Motor neuron (in vitro differentiated cells): ENCODE measurements at regions not wholly inside any gene's neighbourhood (a gene's known extent, or its start where the extent isn't known, plus 50 kb on each side); places are given as distances from the start of the nearest gene placed in this dataset.

Experiments
- ATAC-seq, 8 experiments: fragments of 200-7000 bp; cut with Tn5 transposase; replicated peaks in 6 of 8; 2 replicates each; pipeline ENCODE4 v1.8.0; 2021; ENCODE audit warnings: mild to moderate bottlenecking in 8 of 8, moderate library complexity in 8 of 8
- H3K27ac ChIP-seq, 2 donors: fragments of 250-450 bp; sonication (Bioruptor Pico); 2 replicates each; pipeline ENCODE4 v1.9.0; 2021; ENCODE audit warnings: antibody characterized with exemption in 2 of 2, mild to moderate bottlenecking in 2 of 2, moderate library complexity in 1 of 2
- H3K4me1 ChIP-seq, 2 donors: fragments of 250-450 bp; sonication (Bioruptor Pico); replicated peaks in 1 of 2; 2 replicates each; pipeline ENCODE4 v1.6.1; 2021; ENCODE audit warnings: antibody characterized with exemption in 2 of 2, mild to moderate bottlenecking in 2 of 2, moderate library complexity in 1 of 2
- H3K4me3 ChIP-seq, 5 donors: fragments of 250-450 bp; sonication (Bioruptor Pico); 2 replicates each; pipeline ENCODE4 v1.9.0; 2021; ENCODE audit warnings: antibody characterized with exemption in 5 of 5, mild to moderate bottlenecking in 5 of 5, moderate library complexity in 4 of 5
- WGBS, 10 experiments: fragments of 450-650 bp; shearing (Covaris generic); methylation state at CpG; one replicate each; pipeline ENCODE4 v1.0.0; 2022; 5-methylcytosine and 5-hydroxymethylcytosine counted together
- in situ Hi-C, 9 experiments: fragments of 400-800 bp; cut with MboI; loops; one replicate each; pipeline ENCODE4 v1.15.0; 2021; ENCODE audit warnings: low sequenced_read_pairs in 9 of 9, low pct_unique_long_range_greater_than_20kb in 2 of 9; ENCODE audit not compliant: unreplicated experiment in 9 of 9

- H3K27ac ChIP-seq, result no peak overlapping the region
- in situ Hi-C loops, result loop anchor here in 1 of 9 experiments (25.0 kb wide), 1 partner anchor 141 kb away; no protein-coding TSS in a partner anchor
- no peak for ATAC-seq
- 29 to 100% (median 92%) methylated on average over 1 to 3 of the region's 3 CpGs; no CpG with 5 or more reads in 2 of the 10 experiments for WGBS, 10 experiments
- peaks cover 0 to 3% of the 10 kb centered on the region in 2 donors for H3K4me1 ChIP-seq
- H3K4me3 ChIP-seq, result no peak overlapping the region
Measured at GRCh38 chr15:25545889-25546288, 107.1 kb upstream of the UBE3A start.

- Histone ChIP-seq H3K4me3 (no peak overlapping the region), H3K27ac (no peak overlapping the region), H3K4me1 (peaks cover 0 to 3% of the 10 kb centered on the region in 2 donors)
- in situ Hi-C loops, result loop anchor here in 1 of 9 experiments (25.0 kb wide), 1 partner anchor 142 kb away; no protein-coding TSS in a partner anchor
- ATAC-seq, result peak in 5 of 8 experiments; percentile 20 to 98 (median 61)
- 0 to 75% (median 44%) methylated on average over 1 of the region's 1 CpG; no CpG with 5 or more reads in 3 of the 10 experiments for WGBS, 10 experiments
Measured at GRCh38 chr15:25545017-25545416, 106.2 kb upstream of the UBE3A start.

- in situ Hi-C loops, result loop anchor here in 1 of 9 experiments (25.0 kb wide), 1 partner anchor 143 kb away; no protein-coding TSS in a partner anchor
- no peak overlapping the region for H3K27ac ChIP-seq
- no peak overlapping the region for H3K4me3 ChIP-seq
- ATAC-seq, result no peak
- 75 to 100% (median 92%) methylated on average over 1 to 7 of the region's 7 CpGs; no CpG with 5 or more reads in 1 of the 10 experiments for WGBS, 10 experiments
- peaks cover 0 to 3% of the 10 kb centered on the region in 2 donors for H3K4me1 ChIP-seq
Measured at GRCh38 chr15:25544076-25544475, 105.3 kb upstream of the UBE3A start.

GRCh38 chr15:25543196-25543595, 104.4 kb upstream of the UBE3A start:
- peaks cover 0 to 3% of the 10 kb centered on the region in 2 donors for H3K4me1 ChIP-seq
- H3K4me3 ChIP-seq, result no peak overlapping the region
- no peak overlapping the region for H3K27ac ChIP-seq
- ATAC-seq, result peak in 4 of 8 experiments; percentile 44 to 63 (median 53)
- in situ Hi-C loops, result loop anchor here in 1 of 9 experiments (25.0 kb wide), 1 partner anchor 144 kb away; no protein-coding TSS in a partner anchor
- 0 to 100% (median 60%) methylated on average over 1 of the region's 1 CpG; no CpG with 5 or more reads in 6 of the 10 experiments for WGBS, 10 experiments

- in situ Hi-C loops, result loop anchor here in 1 of 9 experiments (25.0 kb wide), 1 partner anchor 146 kb away; no protein-coding TSS in a partner anchor
- Histone ChIP-seq H3K4me1 (peaks cover 3 to 7% of the 10 kb centered on the region in 2 donors), H3K4me3 (no peak overlapping the region), H3K27ac (no peak overlapping the region)
- ATAC-seq, result no peak
Measured at GRCh38 chr15:25541228-25541627, 102.4 kb upstream of the UBE3A start.

- peak in 4 of 8 experiments; percentile 47 to 65 (median 53) for ATAC-seq
- WGBS, 10 experiments, result 17 to 100% (median 45%) methylated on average over 1 to 7 of the region's 7 CpGs
- no peak overlapping the region for H3K27ac ChIP-seq
- peaks cover 8 to 16% of the 10 kb centered on the region in 2 donors for H3K4me1 ChIP-seq
- H3K4me3 ChIP-seq, result no peak overlapping the region
- in situ Hi-C loops, result loop anchor here in 1 of 9 experiments (25.0 kb wide), 1 partner anchor 150 kb away; no protein-coding TSS in a partner anchor
Measured at GRCh38 chr15:25536801-25537611, 98.2 kb upstream of the UBE3A start.

GRCh38 chr15:25535866-25536265, 97.0 kb upstream of the UBE3A start:
- Histone ChIP-seq H3K4me1 (peaks cover 16 to 17% of the 10 kb centered on the region in 2 donors), H3K27ac (no peak overlapping the region), H3K4me3 (no peak overlapping the region)
- no peak for ATAC-seq
- in situ Hi-C loops, result loop anchor here in 1 of 9 experiments (25.0 kb wide), 1 partner anchor 151 kb away; no protein-coding TSS in a partner anchor
- 63 to 80% (median 64%) methylated on average over 1 to 4 of the region's 5 CpGs; no CpG with 5 or more reads in 7 of the 10 experiments for WGBS, 10 experiments

- Histone ChIP-seq H3K4me3 (no peak overlapping the region), H3K27ac (no peak overlapping the region), H3K4me1 (peaks cover 16 to 17% of the 10 kb centered on the region in 2 donors)
- no peak for ATAC-seq
- in situ Hi-C loops, result loop anchor here in 1 of 9 experiments (25.0 kb wide), 1 partner anchor 153 kb away; no protein-coding TSS in a partner anchor
- WGBS, 10 experiments, result 33 to 100% (median 80%) methylated on average over 1 to 6 of the region's 6 CpGs; no CpG with 5 or more reads in 1 of the 10 experiments
Measured at GRCh38 chr15:25534293-25534692, 95.5 kb upstream of the UBE3A start.

GRCh38 chr15:25532269-25533140, 93.7 kb upstream of the UBE3A start:
- Histone ChIP-seq H3K4me3 (no peak overlapping the region), H3K4me1 (peaks cover 16 to 17% of the 10 kb centered on the region in 2 donors), H3K27ac (no peak overlapping the region)
- in situ Hi-C loops, result loop anchor here in 1 of 9 experiments (25.0 kb wide), 1 partner anchor 155 kb away; no protein-coding TSS in a partner anchor
- peak in 2 of 8 experiments; percentile 24 to 30 for ATAC-seq
- WGBS, 10 experiments, result 13 to 83% (median 65%) methylated on average over 1 to 4 of the region's 4 CpGs

GRCh38 chr15:25529774-25530173, 91.0 kb upstream of the UBE3A start:
- in situ Hi-C loops, result loop anchor here in 1 of 9 experiments (25.0 kb wide), 1 partner anchor 158 kb away; no protein-coding TSS in a partner anchor
- ATAC-seq, result no peak
- WGBS, 10 experiments, result 70 to 100% (median 95%) methylated on average over 1 to 3 of the region's 3 CpGs

GRCh38 chr15:25527118-25527517, 88.3 kb upstream of the UBE3A start:
- no peak for ATAC-seq
- in situ Hi-C loops, result loop anchor here in 1 of 9 experiments (25.0 kb wide), 1 partner anchor 160 kb away; no protein-coding TSS in a partner anchor
- H3K4me1 ChIP-seq, result peaks cover 2 to 8% of the 10 kb centered on the region in 2 donors
- H3K27ac ChIP-seq, result no peak overlapping the region
- WGBS, 10 experiments, result 0 to 94% (median 63%) methylated on average over 2 to 3 of the region's 3 CpGs; no CpG with 5 or more reads in 2 of the 10 experiments
- no peak overlapping the region for H3K4me3 ChIP-seq

More at GRCh38 chr15:25529774-25530173, 91.0 kb upstream of the UBE3A start:
- Histone ChIP-seq H3K4me1 (peaks cover 12 to 14% of the 10 kb centered on the region in 2 donors), H3K4me3 (no peak overlapping the region), H3K27ac (no peak overlapping the region)

GRCh38 chr15:25525741-25526140, 86.9 kb upstream of the UBE3A start:
- peak in 1 of 8 experiments; percentile 69 for ATAC-seq

More at GRCh38 chr15:25525741-25526140, 86.9 kb upstream of the UBE3A start:
- Histone ChIP-seq H3K27ac (no peak overlapping the region), H3K4me1 (no peaks in the 10 kb centered on the region), H3K4me3 (no peak overlapping the region)
- WGBS, 10 experiments, result 0 to 92% (median 58%) methylated on average over 1 to 8 of the region's 8 CpGs; no CpG with 5 or more reads in 3 of the 10 experiments
- in situ Hi-C loops, result loop anchor here in 1 of 9 experiments (25.0 kb wide), 1 partner anchor 162 kb away; no protein-coding TSS in a partner anchor
